Kidney (tissue), 13 donors: ENCODE measurements at regions not wholly inside any gene's neighbourhood (a gene's known extent, or its start where the extent isn't known, plus 50 kb on each side); places are given as distances from the start of the nearest gene placed in this dataset.

Experiments used
- DNase-seq, 5 donors: peaks; one replicate each; pipeline ENCODE4 v3.0.0-alpha.2; 2013 to 2020
- FAIRE-seq: peaks from 2 replicates; lab custom pipeline; 2012; peaks lifted over from hg19 to GRCh38; lab: Jason Lieb, UNC
- H3K27ac ChIP-seq, 2 donors: one replicate each; pipeline ENCODE4 v1.7.0; 2013; ENCODE audit warnings: low read depth in 2 of 2, low read length in 2 of 2, inconsistent platforms in 1 of 2
- H3K27me3 ChIP-seq: one replicate; pipeline ENCODE4 v1.7.1; 2013; ENCODE audit warnings: low read length, inconsistent platforms; ENCODE audit not compliant: control insufficient read depth, insufficient read depth
- H3K36me3 ChIP-seq, 3 donors: one replicate each; pipeline versions ENCODE4 v1.7.0 to v1.7.1; 2013; ENCODE audit warnings: low read length in 3 of 3, control low read depth in 1 of 3, inconsistent platforms in 1 of 3; ENCODE audit not compliant: insufficient read depth in 3 of 3, control insufficient read depth in 2 of 3
- H3K4me1 ChIP-seq, 3 donors: one replicate each; pipeline versions ENCODE4 v1.7.0 to v1.7.1; 2013; ENCODE audit warnings: low read length in 3 of 3, inconsistent platforms in 1 of 3, low read depth in 1 of 3; ENCODE audit not compliant: control insufficient read depth in 2 of 3, insufficient read depth in 2 of 3
- H3K4me3 ChIP-seq, 3 donors: one replicate each; pipeline versions ENCODE4 v1.7.0 to v1.8.1; 2013; ENCODE audit warnings: low read length in 3 of 3, control low read depth in 1 of 3, inconsistent platforms in 1 of 3
- H3K9ac ChIP-seq, 3 donors: one replicate each; pipeline versions ENCODE4 v1.7.0 to v1.7.1; 2013; ENCODE audit warnings: low read length in 3 of 3, control low read depth in 1 of 3, inconsistent platforms in 1 of 3
- H3K9me3 ChIP-seq, 3 donors: one replicate each; pipeline versions ENCODE4 v1.7.0 to v1.7.1; 2013; ENCODE audit warnings: low read length in 3 of 3, control low read depth in 1 of 3, inconsistent platforms in 1 of 3; ENCODE audit not compliant: control insufficient read depth in 2 of 3, insufficient read depth in 1 of 3
- intact Hi-C: fragments of 100-400 bp; cut with DNase I; formaldehyde crosslinking; loops from one replicate; pipeline ENCODE4 v1.11.1; 2022
- TF ChIP-seq, protein P1 (sequence below): IDR thresholded peaks from 3 replicates; pipeline ENCODE4 v1.5.1; 2012; ENCODE audit warnings: mild to moderate bottlenecking, moderate library complexity, borderline replicate concordance; ENCODE audit not compliant: insufficient read depth; ENCODE audit errors: extremely low read depth
- donor health status: control.
- donor health status: control.
- donor health status: control.
- donor health status: control.
- donor health status: control.
- donor health status: DM: yes; HTN: yes; CAD: no.
- donor health status: Normal renal cell carcinoma (clear cell type).

DNA sequence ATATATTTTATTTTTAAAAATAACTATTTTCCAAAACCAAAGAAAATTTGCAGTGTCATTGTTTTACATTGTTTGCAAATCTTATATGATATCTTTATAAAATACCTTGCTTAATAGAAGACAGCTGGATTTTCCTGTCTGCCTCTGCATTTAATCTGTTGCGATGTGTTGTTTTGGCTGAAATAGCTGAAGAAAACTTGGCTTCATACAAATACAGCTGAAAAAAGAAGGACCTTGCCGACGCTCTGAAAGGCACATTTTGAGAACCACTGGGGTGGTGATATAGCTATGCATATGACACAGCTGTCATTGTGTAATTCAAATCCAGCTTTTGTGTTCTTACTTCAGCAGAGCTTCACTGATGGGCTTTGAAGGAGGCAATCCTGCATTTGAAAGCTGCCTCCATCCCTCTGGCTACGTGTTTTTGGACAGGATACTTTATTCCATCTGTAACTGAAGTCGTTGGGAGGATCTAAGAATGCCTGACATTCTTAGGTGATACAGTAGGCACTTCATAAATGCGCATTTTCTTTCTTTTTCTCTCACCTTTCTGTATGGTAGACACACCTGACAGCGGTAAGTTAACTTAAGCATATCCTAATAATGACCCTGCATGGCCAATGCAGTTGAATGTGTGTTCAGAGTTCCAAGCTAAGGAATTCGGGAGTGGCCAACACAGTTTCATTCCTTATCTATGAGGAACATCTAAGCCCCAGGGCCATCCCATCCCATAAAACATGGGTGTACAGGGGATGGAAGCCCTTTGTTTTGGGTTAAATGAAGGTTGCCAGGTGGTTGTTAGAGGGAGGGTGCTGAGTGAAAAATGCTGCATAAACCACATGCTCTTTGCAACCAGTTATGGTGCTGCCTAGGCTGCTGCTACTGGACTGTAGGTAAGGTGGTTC, 213.0 kb downstream of the TFAP2A start:
- Histone ChIP-seq H3K36me3 (no peaks in the 10 kb centered on the region), H3K27me3 (no peaks in the 10 kb centered on the region), H3K4me3 (no peak overlapping the region), H3K27ac (no peak overlapping the region), H3K9me3 (no peaks in the 10 kb centered on the region), H3K9ac (no peak overlapping the region), H3K4me1 (no peaks in the 10 kb centered on the region)
- intact Hi-C loops, result no loop called here
- DNase-seq (no peak), FAIRE-seq (no peak)
- TF ChIP-seq, protein P1, sequence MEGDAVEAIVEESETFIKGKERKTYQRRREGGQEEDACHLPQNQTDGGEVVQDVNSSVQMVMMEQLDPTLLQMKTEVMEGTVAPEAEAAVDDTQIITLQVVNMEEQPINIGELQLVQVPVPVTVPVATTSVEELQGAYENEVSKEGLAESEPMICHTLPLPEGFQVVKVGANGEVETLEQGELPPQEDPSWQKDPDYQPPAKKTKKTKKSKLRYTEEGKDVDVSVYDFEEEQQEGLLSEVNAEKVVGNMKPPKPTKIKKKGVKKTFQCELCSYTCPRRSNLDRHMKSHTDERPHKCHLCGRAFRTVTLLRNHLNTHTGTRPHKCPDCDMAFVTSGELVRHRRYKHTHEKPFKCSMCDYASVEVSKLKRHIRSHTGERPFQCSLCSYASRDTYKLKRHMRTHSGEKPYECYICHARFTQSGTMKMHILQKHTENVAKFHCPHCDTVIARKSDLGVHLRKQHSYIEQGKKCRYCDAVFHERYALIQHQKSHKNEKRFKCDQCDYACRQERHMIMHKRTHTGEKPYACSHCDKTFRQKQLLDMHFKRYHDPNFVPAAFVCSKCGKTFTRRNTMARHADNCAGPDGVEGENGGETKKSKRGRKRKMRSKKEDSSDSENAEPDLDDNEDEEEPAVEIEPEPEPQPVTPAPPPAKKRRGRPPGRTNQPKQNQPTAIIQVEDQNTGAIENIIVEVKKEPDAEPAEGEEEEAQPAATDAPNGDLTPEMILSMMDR, result no peak

DNA sequence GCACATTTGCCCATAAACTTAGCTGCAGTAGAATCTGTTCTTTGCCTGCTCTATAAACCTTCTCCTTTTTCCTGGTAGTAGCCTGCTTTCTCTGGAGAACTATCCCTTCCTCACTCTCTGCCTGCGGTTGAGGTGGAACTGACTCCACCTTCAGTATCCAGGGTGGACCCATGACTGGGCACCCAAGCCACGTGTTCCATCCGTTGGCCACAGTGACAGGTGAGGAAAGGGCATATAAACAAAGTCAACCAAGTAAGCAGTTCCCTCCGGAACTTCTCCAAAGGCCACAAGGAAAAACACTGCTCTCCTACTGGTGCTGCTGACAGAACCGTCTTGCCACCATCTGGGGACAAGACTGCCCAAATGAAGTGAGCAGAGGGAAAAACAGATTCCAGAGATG, 218.8 kb downstream of the TFAP2A start:
- TF ChIP-seq, protein P1, result no peak
- DNase-seq, result no peak
- H3K9me3 ChIP-seq, result no peaks in the 10 kb centered on the region
- FAIRE-seq, result no peak
- intact Hi-C loops, result no loop called here
- H3K27ac ChIP-seq, result no peak overlapping the region
- H3K36me3 ChIP-seq, result no peaks in the 10 kb centered on the region
- H3K27me3 ChIP-seq, result no peaks in the 10 kb centered on the region
- H3K4me3 ChIP-seq, result no peak overlapping the region
- H3K9ac ChIP-seq, result no peak overlapping the region
- H3K4me1 ChIP-seq, result no peaks in the 10 kb centered on the region

DNA sequence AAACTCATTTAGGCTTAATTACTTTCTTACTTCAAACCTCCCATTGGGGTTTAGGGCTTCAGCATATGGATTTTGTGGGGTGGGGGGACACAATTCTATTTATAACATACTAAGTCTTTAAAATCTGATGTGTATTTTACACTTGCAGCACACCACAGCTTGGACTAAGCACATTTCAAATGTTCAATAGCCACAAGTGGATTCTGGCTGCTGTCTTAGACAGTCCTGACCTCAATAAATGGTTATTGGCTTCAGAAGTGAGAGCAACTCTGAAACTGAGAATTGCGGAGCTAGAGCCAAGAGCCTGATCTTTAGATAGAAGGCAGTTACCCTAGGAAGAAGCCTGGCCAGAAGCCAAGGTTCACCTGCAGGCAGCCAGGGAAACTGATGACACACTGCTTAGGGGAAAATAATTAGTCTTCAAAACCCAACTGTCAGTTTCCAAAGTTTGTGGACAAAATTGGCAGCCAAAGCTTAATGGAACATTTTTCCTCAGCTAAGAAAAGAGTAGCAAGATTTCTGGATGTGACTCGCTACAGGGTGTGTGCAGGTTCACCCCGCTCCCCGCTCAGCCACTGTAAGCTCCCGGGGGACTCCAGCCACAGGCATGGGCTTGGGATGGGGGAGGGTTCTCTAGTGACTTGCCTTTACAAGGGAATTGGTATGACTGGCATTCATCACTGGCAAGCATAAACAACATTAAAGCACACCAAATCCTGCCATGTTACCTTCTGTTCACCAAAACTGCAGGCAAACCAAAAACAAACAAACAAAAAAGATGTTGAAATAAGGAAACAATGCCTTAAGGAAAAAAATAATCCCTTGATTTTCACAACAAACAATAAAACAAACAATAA, 219.8 kb downstream of the TFAP2A start:
- H3K9ac ChIP-seq, result no peak overlapping the region
- no peaks in the 10 kb centered on the region for H3K4me1 ChIP-seq
- intact Hi-C loops, result no loop called here
- no peak for DNase-seq
- no peaks in the 10 kb centered on the region for H3K36me3 ChIP-seq
- no peaks in the 10 kb centered on the region for H3K27me3 ChIP-seq
- H3K4me3 ChIP-seq, result no peak overlapping the region
- TF ChIP-seq, protein P1, result no peak
- FAIRE-seq, result no peak
- H3K9me3 ChIP-seq, result no peaks in the 10 kb centered on the region
- no peak overlapping the region for H3K27ac ChIP-seq
